GM19328 (cell line): ENCODE measurements at regions not wholly inside any gene's neighbourhood (a gene's known extent, or its start where the extent isn't known, plus 50 kb on each side); places are given as distances from the start of the nearest gene placed in this dataset.

ENCODE experiments used
- ATAC-seq: cut with Tn5 transposase; IDR thresholded peaks from one replicate; pipeline ENCODE4 v1.9.1; 2021; ENCODE audit warnings: mild to moderate bottlenecking, moderate library complexity; ENCODE audit not compliant: unreplicated experiment

GRCh38 chr11:26134481-26135355 is 197.2 kb upstream of the ANO3 start:
- ATAC-seq = no peak

GRCh38 chr11:26137651-26138050 is 194.3 kb upstream of the ANO3 start:
- no peak for ATAC-seq

- ATAC-seq = no peak
Observed at GRCh38 chr11:26142891-26143290, 189.0 kb upstream of the ANO3 start.

GRCh38 chr11:26143566-26144290 is 188.2 kb upstream of the ANO3 start:
- no peak for ATAC-seq

GRCh38 chr11:26144291-26144690 is 187.6 kb upstream of the ANO3 start:
- no peak for ATAC-seq

- ATAC-seq = no peak
Observed at GRCh38 chr11:26144911-26145310, 187.0 kb upstream of the ANO3 start.

GRCh38 chr11:26149585-26149984 is 182.3 kb upstream of the ANO3 start:
- no peak for ATAC-seq

- no peak for ATAC-seq
Observed at GRCh38 chr11:26150031-26150430, 181.9 kb upstream of the ANO3 start.

GRCh38 chr11:26158251-26158650 is 173.7 kb upstream of the ANO3 start:
- no peak for ATAC-seq

- ATAC-seq = no peak
Observed at GRCh38 chr11:26162291-26162690, 169.6 kb upstream of the ANO3 start.

GRCh38 chr11:26186389-26186788 is 145.5 kb upstream of the ANO3 start:
- no peak for ATAC-seq

- no peak for ATAC-seq
Observed at GRCh38 chr11:26187639-26188038, 144.3 kb upstream of the ANO3 start.

GRCh38 chr11:26188554-26188953 is 143.4 kb upstream of the ANO3 start:
- no peak for ATAC-seq

- ATAC-seq = no peak
Observed at GRCh38 chr11:26191193-26191592, 140.7 kb upstream of the ANO3 start.

GRCh38 chr11:26193694-26194365 is 138.1 kb upstream of the ANO3 start:
- no peak for ATAC-seq

GRCh38 chr11:26194881-26195280 is 137.0 kb upstream of the ANO3 start:
- no peak for ATAC-seq

GRCh38 chr11:26198532-26199096 is 133.3 kb upstream of the ANO3 start:
- ATAC-seq = no peak

GRCh38 chr11:26199331-26200095 is 132.4 kb upstream of the ANO3 start:
- no peak for ATAC-seq

- ATAC-seq = no peak
Observed at GRCh38 chr11:26201411-26201810, 130.5 kb upstream of the ANO3 start.

GRCh38 chr11:26202754-26203153 is 129.2 kb upstream of the ANO3 start:
- no peak for ATAC-seq

GRCh38 chr11:26204101-26204500 is 127.8 kb upstream of the ANO3 start:
- ATAC-seq = no peak
